Gastrocnemius medialis (tissue), 4 donors: ENCODE measurements at regions not wholly inside any gene's neighbourhood (a gene's known extent, or its start where the extent isn't known, plus 50 kb on each side); places are given as distances from the start of the nearest gene placed in this dataset.

Experiments
- POLR2A ChIP-seq, 2 donors: fragments of 450-650 bp; IDR thresholded peaks; one replicate each; pipeline ENCODE4 v1.6.1; 2017; ENCODE audit warnings: antibody characterized with exemption in 2 of 2, mild to moderate bottlenecking in 2 of 2, moderate library complexity in 2 of 2
- TF ChIP-seq, protein P1 (sequence below), 5 experiments: fragments of 450-650 bp in 3 of 5; fragments of 200-600 bp in 2 of 5; sonication (generic) in 2 of 5; IDR thresholded peaks in 4 of 5; conservative IDR thresholded peaks in 1 of 5; 1 replicate in 4 of 5; 2 replicates in 1 of 5; pipeline ENCODE4 v1.5.1; 2016 to 2019; ENCODE audit warnings: antibody characterized with exemption in 5 of 5, mild to moderate bottlenecking in 3 of 5, moderate library complexity in 3 of 5

DNA sequence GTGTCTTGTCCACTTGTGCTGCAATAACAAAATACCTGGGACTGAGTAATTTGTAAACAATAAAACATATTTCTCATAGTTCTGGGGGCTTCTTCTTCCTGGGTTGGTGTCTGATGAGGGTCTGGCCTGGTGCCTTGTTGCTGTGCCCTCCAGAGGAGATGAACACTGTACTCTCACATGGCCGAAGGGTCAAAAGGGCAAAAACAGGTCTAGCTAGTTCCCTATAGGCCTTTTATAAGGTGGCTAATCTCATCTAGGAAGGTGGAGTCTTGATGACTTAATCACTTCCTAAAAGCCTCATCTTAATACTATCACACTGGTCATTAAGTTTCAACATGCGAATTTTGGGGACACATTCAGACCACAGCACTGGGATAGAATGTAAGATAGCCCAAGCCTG, 228.4 kb downstream of the TLE3 start:
- TF ChIP-seq, protein P1, sequence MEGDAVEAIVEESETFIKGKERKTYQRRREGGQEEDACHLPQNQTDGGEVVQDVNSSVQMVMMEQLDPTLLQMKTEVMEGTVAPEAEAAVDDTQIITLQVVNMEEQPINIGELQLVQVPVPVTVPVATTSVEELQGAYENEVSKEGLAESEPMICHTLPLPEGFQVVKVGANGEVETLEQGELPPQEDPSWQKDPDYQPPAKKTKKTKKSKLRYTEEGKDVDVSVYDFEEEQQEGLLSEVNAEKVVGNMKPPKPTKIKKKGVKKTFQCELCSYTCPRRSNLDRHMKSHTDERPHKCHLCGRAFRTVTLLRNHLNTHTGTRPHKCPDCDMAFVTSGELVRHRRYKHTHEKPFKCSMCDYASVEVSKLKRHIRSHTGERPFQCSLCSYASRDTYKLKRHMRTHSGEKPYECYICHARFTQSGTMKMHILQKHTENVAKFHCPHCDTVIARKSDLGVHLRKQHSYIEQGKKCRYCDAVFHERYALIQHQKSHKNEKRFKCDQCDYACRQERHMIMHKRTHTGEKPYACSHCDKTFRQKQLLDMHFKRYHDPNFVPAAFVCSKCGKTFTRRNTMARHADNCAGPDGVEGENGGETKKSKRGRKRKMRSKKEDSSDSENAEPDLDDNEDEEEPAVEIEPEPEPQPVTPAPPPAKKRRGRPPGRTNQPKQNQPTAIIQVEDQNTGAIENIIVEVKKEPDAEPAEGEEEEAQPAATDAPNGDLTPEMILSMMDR (IDR thresholded peaks at IDR 0.05 in 4 of 5, conservative IDR thresholded peaks at IDR 0.05 in 1 of 5): no peak
- TF ChIP-seq POLR2A (IDR thresholded peaks at IDR 0.05): no peak
